NB4 (cell line): ENCODE measurements at regions not wholly inside any gene's neighbourhood (a gene's known extent, or its start where the extent isn't known, plus 50 kb on each side); places are given as distances from the start of the nearest gene placed in this dataset.

Experiments used
- POLR2A ChIP-seq: IDR thresholded peaks from 2 replicates; pipeline ENCODE4 v1.6.1; 2011; ENCODE audit warnings: mild to moderate bottlenecking; ENCODE audit not compliant: insufficient read length; ENCODE audit errors: extremely low read depth
- TF ChIP-seq, protein P1 (sequence below): IDR thresholded peaks from one replicate; pipeline ENCODE4 v1.5.1; 2012; ENCODE audit warnings: low read depth, low read length

- TF ChIP-seq, protein P1, sequence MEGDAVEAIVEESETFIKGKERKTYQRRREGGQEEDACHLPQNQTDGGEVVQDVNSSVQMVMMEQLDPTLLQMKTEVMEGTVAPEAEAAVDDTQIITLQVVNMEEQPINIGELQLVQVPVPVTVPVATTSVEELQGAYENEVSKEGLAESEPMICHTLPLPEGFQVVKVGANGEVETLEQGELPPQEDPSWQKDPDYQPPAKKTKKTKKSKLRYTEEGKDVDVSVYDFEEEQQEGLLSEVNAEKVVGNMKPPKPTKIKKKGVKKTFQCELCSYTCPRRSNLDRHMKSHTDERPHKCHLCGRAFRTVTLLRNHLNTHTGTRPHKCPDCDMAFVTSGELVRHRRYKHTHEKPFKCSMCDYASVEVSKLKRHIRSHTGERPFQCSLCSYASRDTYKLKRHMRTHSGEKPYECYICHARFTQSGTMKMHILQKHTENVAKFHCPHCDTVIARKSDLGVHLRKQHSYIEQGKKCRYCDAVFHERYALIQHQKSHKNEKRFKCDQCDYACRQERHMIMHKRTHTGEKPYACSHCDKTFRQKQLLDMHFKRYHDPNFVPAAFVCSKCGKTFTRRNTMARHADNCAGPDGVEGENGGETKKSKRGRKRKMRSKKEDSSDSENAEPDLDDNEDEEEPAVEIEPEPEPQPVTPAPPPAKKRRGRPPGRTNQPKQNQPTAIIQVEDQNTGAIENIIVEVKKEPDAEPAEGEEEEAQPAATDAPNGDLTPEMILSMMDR = no peak
- no peak for TF ChIP-seq POLR2A
These were observed 319.2 kb upstream of the CHORDC1 start for GRCh38 chr11:90542092-90542491.
